ENCODE measurements at regions not wholly inside any gene's neighbourhood (a gene's known extent, or its start where the extent isn't known, plus 50 kb on each side); places are given as distances from the start of the nearest gene placed in this dataset.

DNA sequence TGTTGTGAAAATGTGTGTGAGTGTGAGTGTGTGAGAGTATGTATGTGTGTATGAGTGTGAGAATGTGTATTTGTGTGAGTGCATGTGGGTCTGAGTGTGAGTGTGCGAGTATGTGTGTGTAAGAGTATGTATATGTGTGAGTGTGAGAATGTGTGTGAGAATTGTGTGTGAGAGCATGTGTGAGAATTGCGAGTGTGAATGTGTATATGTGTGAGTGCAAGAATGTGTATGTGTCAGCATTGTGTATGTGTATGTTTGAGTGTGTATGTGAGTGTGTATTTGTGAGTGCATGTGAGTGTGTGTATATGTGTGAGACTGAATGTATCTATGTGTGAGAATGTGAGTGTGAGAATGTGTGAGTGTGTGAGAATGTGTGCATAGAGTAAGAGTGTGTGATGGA, 72.0 kb upstream of the PCBD1 start:
- Mint-ChIP-seq H3K9me3 (no peaks in the 10 kb centered on the region), H3K4me1 (ENCODE audit: low read depth) (no peaks in the 10 kb centered on the region), H3K4me3 (no peak overlapping the region), H3K27ac (no peak overlapping the region), H3K36me3 (ENCODE audit: low read depth) (no peaks in the 10 kb centered on the region), H3K27me3 (peaks cover 3% of the 10 kb centered on the region)
- intact Hi-C loops (cut with micrococcal nuclease), result no loop called here

DNA sequence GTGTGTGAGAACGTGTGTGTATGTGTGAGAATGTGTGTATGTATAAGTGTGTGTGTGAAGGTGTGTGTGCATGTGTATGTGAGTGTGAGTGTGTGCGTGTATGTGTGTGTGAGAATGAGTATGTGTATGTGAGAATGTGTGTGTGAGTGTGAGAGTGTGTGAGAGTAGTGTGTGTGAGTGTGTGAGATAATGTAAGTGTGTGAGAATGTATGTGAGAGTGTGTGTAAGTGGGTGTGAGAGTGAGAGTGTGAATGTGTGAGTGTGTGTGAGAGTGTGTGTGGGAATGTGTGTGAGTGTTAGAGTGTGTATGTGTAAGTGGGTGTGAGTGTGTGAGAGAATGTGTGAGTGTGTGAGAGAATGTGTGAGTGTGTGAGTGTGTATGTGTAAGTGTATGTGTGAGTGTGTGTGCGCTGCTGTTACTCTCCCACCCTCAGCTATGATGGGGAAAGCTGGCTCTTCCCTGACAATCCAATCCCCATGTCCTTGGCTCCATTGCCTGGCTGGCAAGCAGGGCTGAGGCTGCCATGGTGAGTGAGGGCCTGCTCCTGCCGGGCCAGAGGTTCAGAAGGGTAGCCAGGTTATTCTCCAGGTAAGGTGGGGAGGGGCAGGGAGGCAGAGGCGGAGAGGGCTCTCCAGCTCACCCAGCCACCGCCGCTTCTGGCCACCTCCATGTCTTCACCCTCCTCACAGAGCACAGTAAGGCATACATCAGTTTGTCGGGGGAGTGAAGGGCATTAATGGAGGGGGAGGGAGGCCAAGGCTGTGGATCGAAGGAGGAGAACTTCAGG, 72.6 kb upstream of the PCBD1 start:
- Mint-ChIP-seq H3K4me1 (ENCODE audit: low read depth) (no peaks in the 10 kb centered on the region), H3K27me3 (peaks cover 3% of the 10 kb centered on the region)
- intact Hi-C loops (cut with micrococcal nuclease), result no loop called here

DNA sequence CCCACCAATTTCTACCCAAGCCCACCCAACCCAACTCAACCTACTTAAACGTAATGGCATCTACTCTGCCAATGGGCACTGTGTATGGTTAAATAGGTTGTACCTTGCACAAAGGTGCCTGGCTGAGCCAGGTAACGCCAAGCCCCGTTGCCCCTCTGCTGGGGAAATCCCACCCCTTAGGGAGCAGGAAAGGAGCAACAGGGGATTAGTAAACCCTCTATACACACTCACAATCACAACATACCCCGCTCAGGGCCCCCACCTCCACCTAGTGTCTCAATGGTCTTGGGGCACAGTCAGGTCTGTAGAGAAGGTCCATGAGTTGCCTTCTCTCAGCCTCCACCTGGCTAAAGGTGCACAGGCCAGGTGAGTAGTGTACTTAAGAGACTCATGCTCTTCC, 74.3 kb upstream of the PCBD1 start:
- Mint-ChIP-seq H3K36me3 (ENCODE audit: low read depth) (no peaks in the 10 kb centered on the region), H3K4me1 (ENCODE audit: low read depth) (no peaks in the 10 kb centered on the region), H3K27ac (no peak overlapping the region), H3K27me3 (peaks cover 3% of the 10 kb centered on the region), H3K4me3 (no peak overlapping the region), H3K9me3 (no peaks in the 10 kb centered on the region)
- intact Hi-C loops (cut with micrococcal nuclease), result no loop called here

More for the DNA sequence above, 72.6 kb upstream of the PCBD1 start:
- Mint-ChIP-seq H3K36me3 (ENCODE audit: low read depth) (no peaks in the 10 kb centered on the region), H3K9me3 (no peaks in the 10 kb centered on the region), H3K4me3 (no peak overlapping the region), H3K27ac (no peak overlapping the region)

DNA sequence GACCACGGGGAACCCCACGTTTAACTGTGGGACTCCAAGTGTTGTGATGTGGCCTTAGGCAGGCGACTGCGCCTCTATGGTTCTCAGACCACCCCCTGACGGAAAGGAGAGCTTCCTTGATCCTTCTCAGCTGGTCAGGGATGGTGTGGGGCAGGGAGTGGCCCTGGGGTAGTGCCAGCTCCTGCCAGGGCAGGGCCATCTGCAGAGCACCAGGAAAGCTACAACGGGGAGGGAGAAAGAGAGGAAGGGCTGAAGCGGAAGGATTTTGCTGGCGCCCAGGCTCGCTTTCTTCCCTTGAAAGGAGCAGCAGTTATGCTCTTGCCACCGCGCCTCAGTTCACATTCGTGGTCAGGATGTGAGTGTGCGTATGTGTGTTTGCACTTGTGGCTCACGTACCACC, 74.9 kb upstream of the PCBD1 start:
- peaks cover 3% of the 10 kb centered on the region for H3K27me3 Mint-ChIP-seq
- H3K27ac Mint-ChIP-seq, result no peak overlapping the region
- H3K4me1 Mint-ChIP-seq (ENCODE audit: low read depth), result no peaks in the 10 kb centered on the region
- intact Hi-C loops (cut with micrococcal nuclease), result no loop called here
- no peaks in the 10 kb centered on the region for H3K36me3 Mint-ChIP-seq (ENCODE audit: low read depth)
- no peaks in the 10 kb centered on the region for H3K9me3 Mint-ChIP-seq
- H3K4me3 Mint-ChIP-seq, result no peak overlapping the region

DNA sequence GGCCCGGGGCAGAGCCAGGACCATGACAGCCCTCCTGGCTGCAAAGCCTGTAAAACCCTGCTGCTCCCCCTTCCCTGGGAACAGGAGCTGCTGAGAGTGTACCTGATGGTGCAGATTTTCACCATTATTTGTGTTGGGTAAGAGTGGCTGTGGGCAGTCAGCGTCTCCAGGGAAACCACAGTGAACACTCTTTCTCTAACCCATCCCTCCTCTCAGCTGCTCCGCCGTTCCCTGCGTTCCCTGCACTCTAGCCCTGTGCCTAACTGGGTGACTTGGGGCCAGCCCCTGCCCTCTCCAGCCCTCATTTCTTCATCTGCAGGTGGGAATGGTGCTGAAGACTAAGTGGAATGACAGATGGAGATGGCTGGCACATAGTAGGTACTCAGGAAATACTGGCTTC, 75.9 kb upstream of the PCBD1 start:
- H3K27me3 Mint-ChIP-seq, result peaks cover 3% of the 10 kb centered on the region
- H3K36me3 Mint-ChIP-seq (ENCODE audit: low read depth), result no peaks in the 10 kb centered on the region
- no peaks in the 10 kb centered on the region for H3K4me1 Mint-ChIP-seq (ENCODE audit: low read depth)
- no peak overlapping the region for H3K4me3 Mint-ChIP-seq
- intact Hi-C loops (cut with micrococcal nuclease), result no loop called here
- H3K9me3 Mint-ChIP-seq, result no peaks in the 10 kb centered on the region
- H3K27ac Mint-ChIP-seq, result no peak overlapping the region

DNA sequence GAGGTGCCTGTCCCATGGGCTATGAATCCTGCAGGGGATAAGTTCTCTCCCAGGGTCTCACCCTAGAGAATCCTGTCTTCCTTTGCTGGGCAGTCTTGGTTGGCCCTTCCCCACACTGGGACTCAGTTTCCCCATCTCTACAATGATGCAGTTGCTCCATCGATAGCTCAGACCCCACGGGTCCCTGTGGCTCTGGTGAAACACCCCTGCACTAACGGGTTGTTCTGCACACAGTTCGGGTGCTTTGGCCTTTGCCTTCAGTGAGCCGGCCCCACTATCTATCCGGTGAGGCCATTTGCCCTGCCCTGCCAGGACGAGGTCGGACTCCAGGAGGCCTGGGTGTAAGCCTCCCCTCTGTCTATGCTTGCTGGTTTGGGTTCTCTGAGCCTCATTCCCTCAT, 76.5 kb upstream of the PCBD1 start:
- H3K27ac Mint-ChIP-seq, result no peak overlapping the region
- intact Hi-C loops (cut with micrococcal nuclease), result no loop called here
- H3K4me1 Mint-ChIP-seq (ENCODE audit: low read depth), result no peaks in the 10 kb centered on the region
- peaks cover 3% of the 10 kb centered on the region for H3K27me3 Mint-ChIP-seq
- no peaks in the 10 kb centered on the region for H3K36me3 Mint-ChIP-seq (ENCODE audit: low read depth)
- H3K4me3 Mint-ChIP-seq, result no peak overlapping the region
- H3K9me3 Mint-ChIP-seq, result no peaks in the 10 kb centered on the region

DNA sequence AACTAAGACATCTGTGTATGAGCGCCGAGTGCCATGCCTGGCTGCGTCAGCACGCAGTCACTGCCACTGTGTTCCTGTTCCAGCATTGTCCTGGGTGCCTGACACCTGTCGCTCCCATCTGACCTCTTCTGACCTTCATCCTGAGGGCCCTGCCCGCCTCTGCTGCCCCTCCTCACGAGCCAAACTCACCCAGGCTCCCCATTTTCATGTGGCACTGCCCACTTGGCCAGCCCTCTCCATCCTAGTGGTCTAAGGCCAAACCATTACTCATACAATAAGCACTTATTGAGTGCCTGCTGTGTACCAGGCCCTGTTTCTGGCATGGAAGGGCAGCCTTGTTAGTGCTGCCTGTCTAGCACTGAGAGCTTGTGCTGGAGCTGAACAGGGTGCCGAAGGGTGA, 77.2 kb upstream of the PCBD1 start:
- intact Hi-C loops (cut with micrococcal nuclease), result no loop called here
- H3K36me3 Mint-ChIP-seq (ENCODE audit: low read depth), result no peaks in the 10 kb centered on the region
- H3K4me3 Mint-ChIP-seq, result no peak overlapping the region
- H3K27me3 Mint-ChIP-seq, result peaks cover 4% of the 10 kb centered on the region
- no peaks in the 10 kb centered on the region for H3K4me1 Mint-ChIP-seq (ENCODE audit: low read depth)
- no peak overlapping the region for H3K27ac Mint-ChIP-seq
- H3K9me3 Mint-ChIP-seq, result no peaks in the 10 kb centered on the region

DNA sequence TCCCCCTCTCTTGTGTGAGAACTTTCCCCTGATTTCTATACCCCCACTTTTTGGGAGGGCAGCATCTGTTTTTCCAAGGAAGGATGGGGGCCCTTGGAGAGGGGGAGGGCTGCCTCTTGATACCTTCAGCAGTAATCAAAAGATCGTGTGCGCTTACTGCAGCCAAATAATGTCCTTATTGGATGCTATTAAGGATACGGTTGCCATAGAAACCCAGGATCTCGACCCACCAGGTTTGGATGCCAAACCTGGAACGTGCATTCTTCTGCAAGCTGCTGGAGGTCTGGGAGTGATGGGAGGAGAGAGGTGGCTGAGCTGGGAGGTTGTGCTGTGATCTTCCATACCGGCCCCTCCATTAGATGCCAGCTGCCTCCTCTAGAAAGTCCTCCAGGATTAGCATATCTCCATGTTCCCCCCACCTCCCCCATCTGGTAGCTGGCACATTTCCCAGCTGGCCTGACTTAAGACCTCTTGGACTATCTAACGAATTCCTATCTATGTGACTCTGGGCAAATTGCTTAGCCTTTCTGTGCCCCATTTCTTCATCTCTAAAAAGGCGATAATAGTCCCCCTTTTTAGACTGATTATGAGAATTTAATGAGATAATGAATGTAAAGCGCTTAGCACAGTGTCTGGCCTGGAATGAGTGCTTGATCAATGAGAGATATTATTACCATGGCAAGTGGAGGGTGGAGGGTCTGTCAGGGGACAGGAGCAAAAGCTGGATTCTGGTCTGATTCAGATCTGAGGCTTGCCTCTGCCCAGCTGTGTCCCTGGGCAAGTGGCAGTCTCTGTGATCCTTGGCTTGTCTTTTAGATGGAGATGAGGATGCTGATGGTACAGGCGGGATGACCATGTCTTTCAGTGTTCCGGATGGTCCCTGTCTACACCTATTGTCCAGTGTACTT, 78.5 kb upstream of the PCBD1 start:
- Mint-ChIP-seq H3K9me3 (no peaks in the 10 kb centered on the region), H3K4me1 (ENCODE audit: low read depth) (no peaks in the 10 kb centered on the region), H3K27me3 (peaks cover 5% of the 10 kb centered on the region), H3K4me3 (no peak overlapping the region), H3K36me3 (ENCODE audit: low read depth) (no peaks in the 10 kb centered on the region), H3K27ac (no peak overlapping the region)
- intact Hi-C loops (cut with micrococcal nuclease), result no loop called here

DNA sequence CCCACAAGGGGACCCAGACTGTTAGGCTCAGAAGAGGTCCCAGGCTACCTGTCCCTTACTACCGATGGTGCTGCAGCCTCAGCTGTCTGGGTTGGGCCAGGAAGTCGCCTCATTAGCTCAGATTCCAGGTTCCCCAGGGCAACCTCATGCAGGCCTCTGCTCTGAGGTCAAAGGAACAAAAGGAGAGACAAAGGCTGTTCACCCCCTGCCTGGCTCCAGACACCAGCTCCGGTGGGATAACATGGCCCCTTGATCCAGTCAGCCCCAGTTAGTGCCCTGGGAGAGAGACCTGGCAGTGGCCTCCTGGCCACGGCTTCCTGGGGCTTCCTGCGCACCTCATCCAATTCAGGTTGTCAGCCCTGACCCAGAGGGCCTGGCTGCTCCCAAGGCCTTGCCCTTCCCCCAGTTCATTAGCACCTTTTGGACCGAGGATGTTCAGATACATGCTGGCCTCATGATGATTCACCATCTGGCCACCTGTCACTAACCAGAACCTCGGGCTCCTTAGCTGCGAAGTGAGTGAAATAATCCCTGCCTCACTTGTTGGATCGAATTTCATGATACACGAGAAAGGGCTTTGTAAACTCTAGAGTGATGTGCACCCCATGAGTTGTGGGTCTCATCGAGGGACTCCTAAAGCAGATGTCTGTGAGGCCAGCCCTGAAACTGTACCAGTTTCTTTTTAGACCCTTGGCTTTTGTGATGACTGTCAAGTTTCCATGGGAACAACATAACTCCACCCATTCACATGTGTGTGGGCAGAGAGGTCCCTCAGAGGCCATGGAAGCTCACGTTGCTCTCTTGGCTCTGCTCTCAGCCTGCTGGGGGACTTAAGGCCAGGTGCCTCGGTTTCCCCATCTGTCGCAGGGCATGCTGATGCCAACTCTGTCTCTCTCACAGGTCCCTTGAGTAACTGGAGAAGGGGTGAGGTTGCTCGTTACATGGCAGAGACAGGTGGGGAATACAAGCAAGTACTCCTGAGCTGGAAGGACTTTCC, 79.5 kb upstream of the PCBD1 start:
- no peaks in the 10 kb centered on the region for H3K9me3 Mint-ChIP-seq
- intact Hi-C loops (cut with micrococcal nuclease), result no loop called here
- no peak overlapping the region for H3K27ac Mint-ChIP-seq
- H3K27me3 Mint-ChIP-seq, result peaks cover 3% of the 10 kb centered on the region
- no peaks in the 10 kb centered on the region for H3K36me3 Mint-ChIP-seq (ENCODE audit: low read depth)
- no peak overlapping the region for H3K4me3 Mint-ChIP-seq
- H3K4me1 Mint-ChIP-seq (ENCODE audit: low read depth), result no peaks in the 10 kb centered on the region

DNA sequence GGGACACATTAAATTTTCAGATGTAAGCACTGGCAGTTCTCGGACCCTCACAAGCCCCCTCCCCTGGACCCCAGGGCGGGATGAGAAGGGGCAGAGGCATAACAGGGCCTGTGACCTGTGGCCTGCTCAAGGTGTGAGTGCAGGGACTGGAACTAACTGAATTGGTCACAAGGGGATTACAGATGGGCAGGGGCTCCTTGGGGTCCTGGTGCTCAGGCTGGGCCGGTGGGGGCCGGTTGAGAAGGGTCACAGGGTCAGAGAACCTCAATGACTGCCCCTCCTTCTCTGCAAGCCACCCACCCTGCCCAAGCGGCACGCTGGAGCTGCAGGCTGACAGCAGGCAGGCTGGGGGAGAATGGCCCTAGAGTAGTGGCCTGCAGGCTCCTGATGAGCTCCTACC, 80.8 kb upstream of the PCBD1 start:
- Mint-ChIP-seq H3K9me3 (no peaks in the 10 kb centered on the region), H3K27ac (no peak overlapping the region), H3K4me3 (no peak overlapping the region), H3K4me1 (ENCODE audit: low read depth) (no peaks in the 10 kb centered on the region), H3K27me3 (peaks cover 6% of the 10 kb centered on the region), H3K36me3 (ENCODE audit: low read depth) (no peaks in the 10 kb centered on the region)
- intact Hi-C loops (cut with micrococcal nuclease), result no loop called here

DNA sequence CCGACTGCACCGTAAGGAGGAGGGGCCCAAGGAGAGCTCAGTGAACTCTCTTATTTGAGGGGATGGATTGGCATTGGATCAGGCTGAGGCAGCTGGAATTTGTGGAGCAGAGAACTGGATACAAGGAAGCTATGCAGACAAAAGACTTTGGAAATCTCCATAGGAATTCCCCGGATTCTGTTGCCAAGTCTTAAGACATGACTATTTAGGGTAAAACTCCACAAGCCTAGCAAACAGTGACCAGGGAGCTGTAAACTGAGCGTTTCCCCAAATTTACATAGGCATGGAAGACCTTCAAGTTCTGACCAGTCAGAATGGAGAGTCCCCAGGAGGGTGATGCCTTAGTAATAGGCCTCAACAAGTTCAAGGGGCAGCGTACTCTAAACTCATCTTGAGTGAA, 82.5 kb upstream of the PCBD1 start:
- Mint-ChIP-seq H3K4me3 (no peak overlapping the region), H3K27me3 (peaks cover 13% of the 10 kb centered on the region), H3K36me3 (ENCODE audit: low read depth) (no peaks in the 10 kb centered on the region), H3K27ac (no peak overlapping the region), H3K9me3 (no peaks in the 10 kb centered on the region), H3K4me1 (ENCODE audit: low read depth) (no peaks in the 10 kb centered on the region)
- intact Hi-C loops (cut with micrococcal nuclease), result no loop called here

DNA sequence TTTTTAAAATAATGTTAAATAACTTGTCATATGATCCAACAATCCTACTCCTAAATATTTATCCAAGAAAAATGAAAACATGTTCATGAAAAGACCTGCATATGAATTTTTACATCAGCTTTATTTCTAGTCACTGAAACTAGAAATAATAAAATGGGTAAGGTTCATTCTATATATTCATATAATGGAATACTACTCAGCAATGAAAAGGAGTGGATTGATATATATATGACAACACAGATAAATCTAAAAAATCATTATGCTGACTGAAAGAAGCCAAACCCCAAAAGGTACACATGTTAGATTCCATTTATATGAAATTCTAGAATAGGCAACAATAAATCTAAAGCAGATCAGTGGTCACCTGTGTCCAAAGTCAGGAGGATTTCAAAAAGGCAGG, 84.9 kb upstream of the PCBD1 start:
- intact Hi-C loops (cut with micrococcal nuclease), result no loop called here
- Mint-ChIP-seq H3K4me1 (ENCODE audit: low read depth) (no peaks in the 10 kb centered on the region), H3K36me3 (ENCODE audit: low read depth) (no peaks in the 10 kb centered on the region), H3K27ac (no peak overlapping the region), H3K27me3 (peaks cover 18% of the 10 kb centered on the region), H3K9me3 (no peaks in the 10 kb centered on the region), H3K4me3 (no peak overlapping the region)

DNA sequence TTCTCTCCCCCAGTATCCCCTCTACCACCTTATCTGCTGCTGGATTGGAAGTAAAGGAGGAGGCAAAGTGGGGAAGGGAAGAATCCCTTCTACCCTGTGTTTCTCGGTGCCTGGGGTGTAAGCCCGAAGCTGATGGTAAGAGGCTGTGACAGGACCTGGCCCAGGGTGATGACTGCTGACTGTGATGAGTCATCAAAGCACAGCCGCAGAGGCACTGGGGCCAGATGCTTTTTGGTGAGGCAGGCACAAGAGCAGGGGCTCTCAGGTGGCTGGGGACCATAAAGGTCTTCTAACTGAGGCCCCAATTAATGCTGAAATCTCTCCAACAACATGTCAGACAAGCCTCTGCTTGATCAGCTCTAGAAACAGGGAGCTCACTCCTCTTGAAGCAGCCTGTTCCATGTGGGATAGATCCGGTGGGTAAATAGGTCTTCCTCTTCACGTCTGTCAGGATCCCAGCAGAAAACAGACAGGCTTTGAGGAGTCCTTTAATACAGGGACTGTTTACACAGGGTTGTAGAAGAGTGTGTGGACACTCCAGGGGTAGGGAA, 86.1 kb upstream of the PCBD1 start:
- Mint-ChIP-seq H3K36me3 (ENCODE audit: low read depth) (no peaks in the 10 kb centered on the region), H3K4me3 (no peak overlapping the region), H3K27ac (no peak overlapping the region), H3K9me3 (no peaks in the 10 kb centered on the region), H3K27me3 (peaks cover 18% of the 10 kb centered on the region), H3K4me1 (ENCODE audit: low read depth) (no peaks in the 10 kb centered on the region)
- intact Hi-C loops (cut with micrococcal nuclease), result no loop called here

Measured in dendritic cell treated with granulocyte-macrophage colony-stimulating factor and Interleukin-4, amounts not matched to agents 40 ng/mL and 50 ng/mL, for 4 days (primary cell).